Neural progenitor cell (in vitro differentiated cells): ENCODE measurements at regions not wholly inside any gene's neighbourhood (a gene's known extent, or its start where the extent isn't known, plus 50 kb on each side); places are given as distances from the start of the nearest gene placed in this dataset.
A peak's percentile ranks its signal among the peaks of the same experiment; 100 is the strongest.

Source experiments
- DNase-seq: peaks from one replicate; pipeline ENCODE4 v3.0.0-alpha.2; 2016; ENCODE audit warnings: low spot score
- H2AFZ ChIP-seq: fragments of 200-600 bp; sonication (generic); replicated peaks from 2 replicates; pipeline ENCODE4 v1.6.1; 2016; ENCODE audit warnings: antibody characterized with exemption
- H3F3A ChIP-seq: fragments of 200-600 bp; sonication (generic); 2 replicates; pipeline ENCODE4 v1.6.1; 2016; ENCODE audit warnings: antibody characterized with exemption, low read depth
- H3K27ac ChIP-seq: fragments of 200-600 bp; sonication (generic); 2 replicates; pipeline ENCODE4 v1.5.1; 2016; ENCODE audit warnings: mild to moderate bottlenecking
- H3K27me3 ChIP-seq: fragments of 200-600 bp; sonication (generic); 2 replicates; pipeline ENCODE4 v1.6.1; 2016; ENCODE audit warnings: mild to moderate bottlenecking, moderate library complexity
- H3K36me3 ChIP-seq: fragments of 200-600 bp; sonication (generic); 2 replicates; pipeline ENCODE4 v1.5.1; 2016
- H3K4me1 ChIP-seq: fragments of 200-600 bp; sonication (generic); 2 replicates; pipeline ENCODE4 v1.6.1; 2016; ENCODE audit warnings: mixed run types
- H3K4me2 ChIP-seq: fragments of 200-600 bp; sonication (generic); 2 replicates; pipeline ENCODE4 v1.6.1; 2016
- H3K4me3 ChIP-seq: fragments of 200-600 bp; sonication (generic); 2 replicates; pipeline ENCODE4 v1.5.1; 2016
- H3K79me2 ChIP-seq: fragments of 200-600 bp; sonication (generic); 2 replicates; pipeline ENCODE4 v1.6.1; 2016; ENCODE audit warnings: low read depth
- H3K9ac ChIP-seq: fragments of 200-600 bp; sonication (generic); 2 replicates; pipeline ENCODE4 v1.6.1; 2016
- H3K9me3 ChIP-seq: fragments of 200-600 bp; sonication (generic); 2 replicates; pipeline ENCODE4 v1.5.1; 2016; ENCODE audit warnings: low read depth
- H4K20me1 ChIP-seq: fragments of 200-600 bp; sonication (generic); 2 replicates; pipeline ENCODE4 v1.6.1; 2016; ENCODE audit warnings: low read depth
- H3K27ac Mint-ChIP-seq: 3 replicates; pipeline ENCODE4 v1.8.0; 2021; ENCODE audit warnings: mixed read lengths
- H3K27me3 Mint-ChIP-seq: 2 replicates; pipeline ENCODE4 v1.8.0; 2022; ENCODE audit warnings: low read depth, mild to moderate bottlenecking, inconsistent platforms, moderate library complexity, mixed read lengths; ENCODE audit not compliant: insufficient read depth
- H3K36me3 Mint-ChIP-seq: 3 replicates; pipeline ENCODE4 v1.8.0; 2021; ENCODE audit warnings: mixed read lengths
- H3K4me1 Mint-ChIP-seq: 3 replicates; pipeline ENCODE4 v1.8.0; 2021; ENCODE audit warnings: mixed read lengths
- H3K4me3 Mint-ChIP-seq: 3 replicates; pipeline ENCODE4 v1.8.0; 2021; ENCODE audit warnings: mild to moderate bottlenecking, moderate library complexity, mixed read lengths
- H3K9me3 Mint-ChIP-seq: 3 replicates; pipeline ENCODE4 v1.8.0; 2020; ENCODE audit warnings: mixed read lengths
- EZH2 ChIP-seq: fragments of 200-600 bp; sonication (generic); IDR thresholded peaks from 2 replicates; pipeline ENCODE4 v1.6.1; 2017; ENCODE audit warnings: antibody characterized with exemption, mild to moderate bottlenecking, moderate library complexity
- EZH2phosphoT487 ChIP-seq: fragments of 200-600 bp; sonication (generic); IDR thresholded peaks from 2 replicates; pipeline ENCODE4 v1.6.1; 2017; ENCODE audit warnings: antibody characterized with exemption
- TF ChIP-seq, protein P1 (sequence below): fragments of 200-600 bp; sonication (generic); IDR thresholded peaks from 2 replicates; pipeline ENCODE4 v1.5.1; 2017; ENCODE audit warnings: antibody characterized with exemption, mild to moderate bottlenecking

DNA sequence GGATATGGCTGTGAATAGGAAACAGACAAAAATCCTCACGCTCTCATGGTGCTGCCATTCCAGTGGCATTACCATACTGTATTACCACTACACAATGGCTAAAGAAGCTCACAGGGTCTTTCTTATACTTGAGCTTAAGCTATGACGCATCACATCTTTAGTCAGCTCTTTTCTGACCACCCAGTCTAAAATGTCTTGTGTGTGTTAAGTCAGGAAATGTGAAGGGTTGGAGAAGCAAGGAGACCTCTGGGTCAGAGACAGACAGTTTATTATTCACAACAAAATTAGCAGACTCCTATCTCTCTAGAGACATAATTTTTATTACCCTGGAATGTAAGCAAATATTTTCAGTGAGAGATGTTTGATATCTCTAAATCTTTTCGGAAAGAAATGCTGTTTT is 1583.2 kb upstream of the WWC1 start:
- TF ChIP-seq, protein P1, sequence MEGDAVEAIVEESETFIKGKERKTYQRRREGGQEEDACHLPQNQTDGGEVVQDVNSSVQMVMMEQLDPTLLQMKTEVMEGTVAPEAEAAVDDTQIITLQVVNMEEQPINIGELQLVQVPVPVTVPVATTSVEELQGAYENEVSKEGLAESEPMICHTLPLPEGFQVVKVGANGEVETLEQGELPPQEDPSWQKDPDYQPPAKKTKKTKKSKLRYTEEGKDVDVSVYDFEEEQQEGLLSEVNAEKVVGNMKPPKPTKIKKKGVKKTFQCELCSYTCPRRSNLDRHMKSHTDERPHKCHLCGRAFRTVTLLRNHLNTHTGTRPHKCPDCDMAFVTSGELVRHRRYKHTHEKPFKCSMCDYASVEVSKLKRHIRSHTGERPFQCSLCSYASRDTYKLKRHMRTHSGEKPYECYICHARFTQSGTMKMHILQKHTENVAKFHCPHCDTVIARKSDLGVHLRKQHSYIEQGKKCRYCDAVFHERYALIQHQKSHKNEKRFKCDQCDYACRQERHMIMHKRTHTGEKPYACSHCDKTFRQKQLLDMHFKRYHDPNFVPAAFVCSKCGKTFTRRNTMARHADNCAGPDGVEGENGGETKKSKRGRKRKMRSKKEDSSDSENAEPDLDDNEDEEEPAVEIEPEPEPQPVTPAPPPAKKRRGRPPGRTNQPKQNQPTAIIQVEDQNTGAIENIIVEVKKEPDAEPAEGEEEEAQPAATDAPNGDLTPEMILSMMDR: no peak
- TF ChIP-seq EZH2 (no peak), EZH2phosphoT487 (no peak)
- no peaks in the 10 kb centered on the region for H3K36me3 Mint-ChIP-seq
- no peak overlapping the region for H3K4me3 Mint-ChIP-seq
- H3K4me2 ChIP-seq: no peak overlapping the region
- no peak overlapping the region for H3K27ac ChIP-seq
- H3K4me1 Mint-ChIP-seq: peaks cover 13% of the 10 kb centered on the region
- H3K27ac Mint-ChIP-seq: no peak overlapping the region
- H4K20me1 ChIP-seq: no peaks in the 10 kb centered on the region
- no peaks in the 10 kb centered on the region for H3F3A ChIP-seq
- peaks cover 12% of the 10 kb centered on the region for H3K4me1 ChIP-seq
- no peaks in the 10 kb centered on the region for H3K36me3 ChIP-seq
- H3K4me3 ChIP-seq: no peak overlapping the region
- H2AFZ ChIP-seq: no peak overlapping the region
- no peaks in the 10 kb centered on the region for H3K27me3 Mint-ChIP-seq
- no peak for DNase-seq
- no peak overlapping the region for H3K9ac ChIP-seq
- H3K79me2 ChIP-seq: no peaks in the 10 kb centered on the region
- no peaks in the 10 kb centered on the region for H3K9me3 ChIP-seq
- no peaks in the 10 kb centered on the region for H3K9me3 Mint-ChIP-seq
- no peaks in the 10 kb centered on the region for H3K27me3 ChIP-seq

DNA sequence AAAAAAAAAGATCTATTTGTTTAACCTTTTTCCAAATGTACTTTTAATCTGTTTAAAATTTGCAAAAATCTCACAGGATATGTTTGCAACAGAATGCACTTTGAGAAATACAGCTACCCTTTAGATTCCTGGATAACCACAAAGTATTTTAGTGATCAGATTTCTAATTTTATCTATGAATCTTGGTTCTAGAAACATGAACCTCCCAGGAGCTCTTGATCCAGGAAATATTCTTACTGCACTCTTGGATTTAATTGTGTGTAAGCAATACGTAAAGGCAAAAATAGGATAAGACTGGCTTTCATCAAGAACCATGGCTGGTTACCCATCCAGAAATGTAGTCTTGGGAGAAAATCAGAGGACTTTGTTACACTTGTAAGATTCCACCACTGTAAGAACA is 1581.8 kb upstream of the WWC1 start:
- no peaks in the 10 kb centered on the region for H4K20me1 ChIP-seq
- no peaks in the 10 kb centered on the region for H3K9me3 ChIP-seq
- no peaks in the 10 kb centered on the region for H3K79me2 ChIP-seq
- H2AFZ ChIP-seq: peak overlapping the region; percentile 7
- H3K27ac Mint-ChIP-seq: no peak overlapping the region
- no peak for DNase-seq
- no peak overlapping the region for H3K4me3 Mint-ChIP-seq
- H3K27me3 ChIP-seq: no peaks in the 10 kb centered on the region
- H3K4me1 Mint-ChIP-seq: peaks cover 15% of the 10 kb centered on the region
- TF ChIP-seq EZH2 (no peak), EZH2phosphoT487 (no peak)
- TF ChIP-seq, protein P1: no peak
- no peak overlapping the region for H3K27ac ChIP-seq
- H3K4me3 ChIP-seq: no peak overlapping the region
- H3K4me2 ChIP-seq: no peak overlapping the region
- H3K9ac ChIP-seq: no peak overlapping the region
- H3K9me3 Mint-ChIP-seq: peaks cover 2% of the 10 kb centered on the region
- no peaks in the 10 kb centered on the region for H3F3A ChIP-seq
- H3K36me3 Mint-ChIP-seq: no peaks in the 10 kb centered on the region
- no peaks in the 10 kb centered on the region for H3K36me3 ChIP-seq
- peaks cover 12% of the 10 kb centered on the region for H3K4me1 ChIP-seq
- H3K27me3 Mint-ChIP-seq: no peaks in the 10 kb centered on the region

- no peak overlapping the region for H3K27ac ChIP-seq
- H3K4me2 ChIP-seq: no peak overlapping the region
- no peaks in the 10 kb centered on the region for H3K36me3 ChIP-seq
Measured at GRCh38 chr5:166710271-166710670, 1581.2 kb upstream of the WWC1 start.

More at GRCh38 chr5:166710271-166710670, 1581.2 kb upstream of the WWC1 start:
- no peak overlapping the region for H3K4me3 ChIP-seq
- Mint-ChIP-seq H3K36me3 (no peaks in the 10 kb centered on the region), H3K9me3 (peaks cover 2% of the 10 kb centered on the region), H3K4me1 (peaks cover 15% of the 10 kb centered on the region), H3K27me3 (peaks cover 3% of the 10 kb centered on the region), H3K27ac (no peak overlapping the region), H3K4me3 (no peak overlapping the region)
- peaks cover 12% of the 10 kb centered on the region for H3K4me1 ChIP-seq
- no peaks in the 10 kb centered on the region for H4K20me1 ChIP-seq
- no peaks in the 10 kb centered on the region for H3K27me3 ChIP-seq
- TF ChIP-seq, protein P1: no peak
- no peak for TF ChIP-seq EZH2
- no peak for TF ChIP-seq EZH2phosphoT487
- peak overlapping the region; percentile 7 for H2AFZ ChIP-seq
- no peaks in the 10 kb centered on the region for H3K79me2 ChIP-seq
- no peak for DNase-seq
- H3F3A ChIP-seq: no peaks in the 10 kb centered on the region
- H3K9me3 ChIP-seq: no peaks in the 10 kb centered on the region
- no peak overlapping the region for H3K9ac ChIP-seq
